Esophagus muscularis mucosa (tissue), 4 donors: ENCODE measurements at regions not wholly inside any gene's neighbourhood (a gene's known extent, or its start where the extent isn't known, plus 50 kb on each side); places are given as distances from the start of the nearest gene placed in this dataset.

Experiments used
- DNase-seq: peaks from one replicate; pipeline ENCODE4 v3.0.0-alpha.2; 2017; ENCODE audit errors: extremely low spot score
- H3K27ac ChIP-seq, 4 donors: fragments of 200-600 bp; sonication (generic); replicated peaks in 1 of 4; 1 replicate in 3 of 4; 2 replicates in 1 of 4; pipeline ENCODE4 v1.5.1; 2016 to 2019; ENCODE audit warnings: mild to moderate bottlenecking in 1 of 4
- H3K27me3 ChIP-seq, 4 donors: fragments of 200-600 bp; sonication (generic); one replicate each; pipeline versions ENCODE4 v1.5.1 to v1.6.0; 2016 to 2019
- H3K36me3 ChIP-seq, 4 donors: fragments of 200-600 bp; sonication (generic); one replicate each; pipeline ENCODE4 v1.5.1; 2016 to 2019
- H3K4me1 ChIP-seq, 4 donors: fragments of 200-600 bp; sonication (generic); one replicate each; pipeline ENCODE4 v1.5.1; 2016 to 2019
- H3K4me3 ChIP-seq, 4 donors: fragments of 200-600 bp; sonication (generic); 1 replicate in 2 of 4; 2 replicates in 2 of 4; pipeline ENCODE4 v1.5.1; 2016 to 2019; ENCODE audit warnings: mild to moderate bottlenecking in 4 of 4, moderate library complexity in 1 of 4
- H3K9me3 ChIP-seq, 4 donors: fragments of 200-600 bp; sonication (generic); 1 replicate in 3 of 4; 2 replicates in 1 of 4; pipeline ENCODE4 v1.5.1; 2016 to 2019
- CTCF ChIP-seq, 3 experiments: fragments of 200-600 bp in 2 of 3; fragments of 450-650 bp in 1 of 3; sonication (generic) in 2 of 3; IDR thresholded peaks; one replicate each; pipeline ENCODE4 v1.5.1; 2017 to 2019; ENCODE audit warnings: antibody characterized with exemption in 3 of 3, mild to moderate bottlenecking in 2 of 3, moderate library complexity in 1 of 3
- EP300 ChIP-seq: sonication (generic); formaldehyde crosslinking; IDR thresholded peaks from one replicate; pipeline ENCODE4 v1.6.1; 2017; ENCODE audit warnings: antibody characterized with exemption
- POLR2A ChIP-seq: fragments of 450-650 bp; IDR thresholded peaks from one replicate; pipeline ENCODE4 v1.6.1; 2017; ENCODE audit warnings: antibody characterized with exemption, moderate library complexity, mild to moderate bottlenecking, low read depth
- POLR2AphosphoS5 ChIP-seq, 2 donors: sonication (generic); formaldehyde crosslinking; IDR thresholded peaks; one replicate each; pipeline ENCODE4 v1.6.1; 2017; ENCODE audit warnings: antibody characterized with exemption in 2 of 2
- WGBS: methylation state at CpG from one replicate; pipeline ENCODE4 v1.1.5; 2018; 5-methylcytosine and 5-hydroxymethylcytosine counted together
- intact Hi-C: fragments of 100-400 bp; cut with DNase I; formaldehyde crosslinking; loops from one replicate; pipeline ENCODE4 v1.15.1; 2023

GRCh38 chr10:78148961-78149612 lies 115.4 kb downstream of the RPS24 start:
- no peak overlapping the region for H3K27ac ChIP-seq
- intact Hi-C loops: no loop called here
- peaks cover 0 to 4% (median 0%) of the 10 kb centered on the region in 4 donors for H3K4me1 ChIP-seq
- no peak overlapping the region for H3K4me3 ChIP-seq
- H3K9me3 ChIP-seq: no peaks in the 10 kb centered on the region
- H3K36me3 ChIP-seq: no peaks in the 10 kb centered on the region
- H3K27me3 ChIP-seq: no peaks in the 10 kb centered on the region
- 36% methylated on average over 4 of the region's 4 CpGs for WGBS
- no peak for TF ChIP-seq CTCF (IDR thresholded peaks at IDR 0.05)
- TF ChIP-seq POLR2AphosphoS5 (IDR thresholded peaks at IDR 0.05): no peak
- TF ChIP-seq EP300: no peak
- no peak for TF ChIP-seq POLR2A
- DNase-seq: no peak

GRCh38 chr10:78150756-78151155 lies 117.1 kb downstream of the RPS24 start:
- DNase-seq: no peak
- H3K4me1 ChIP-seq: peaks cover 0 to 4% (median 0%) of the 10 kb centered on the region in 4 donors
- 95% methylated on average over 4 of the region's 4 CpGs for WGBS
- intact Hi-C loops: no loop called here
- no peaks in the 10 kb centered on the region for H3K27me3 ChIP-seq
- H3K27ac ChIP-seq: no peak overlapping the region
- no peak for TF ChIP-seq EP300
- H3K4me3 ChIP-seq: no peak overlapping the region
- no peaks in the 10 kb centered on the region for H3K9me3 ChIP-seq
- no peaks in the 10 kb centered on the region for H3K36me3 ChIP-seq

- no peak overlapping the region for H3K27ac ChIP-seq
- H3K27me3 ChIP-seq: no peaks in the 10 kb centered on the region
- H3K36me3 ChIP-seq: no peaks in the 10 kb centered on the region
- intact Hi-C loops: no loop called here
- DNase-seq: no peak
- no peak overlapping the region for H3K4me3 ChIP-seq
- no peaks in the 10 kb centered on the region for H3K9me3 ChIP-seq
- 92% methylated on average over 2 of the region's 2 CpGs for WGBS
- no peak for TF ChIP-seq CTCF (IDR thresholded peaks at IDR 0.05)
- TF ChIP-seq POLR2A: no peak
- TF ChIP-seq EP300: no peak
- TF ChIP-seq POLR2AphosphoS5 (IDR thresholded peaks at IDR 0.05): no peak
- no peaks in the 10 kb centered on the region for H3K4me1 ChIP-seq
Measured at GRCh38 chr10:78155722-78156121, 122.1 kb downstream of the RPS24 start.

GRCh38 chr10:78160591-78160990 lies 126.9 kb downstream of the RPS24 start:
- no peak for TF ChIP-seq CTCF (IDR thresholded peaks at IDR 0.05)
- TF ChIP-seq EP300: no peak
- TF ChIP-seq POLR2AphosphoS5 (IDR thresholded peaks at IDR 0.05): no peak
- no peak for TF ChIP-seq POLR2A
- H3K27ac ChIP-seq: no peak overlapping the region
- H3K4me3 ChIP-seq: no peak overlapping the region
- no peaks in the 10 kb centered on the region for H3K4me1 ChIP-seq
- DNase-seq: no peak
- H3K36me3 ChIP-seq: no peaks in the 10 kb centered on the region
- no peaks in the 10 kb centered on the region for H3K27me3 ChIP-seq
- intact Hi-C loops: no loop called here
- WGBS: 77% methylated on average over 4 of the region's 5 CpGs
- peaks cover 0 to 9% (median 4%) of the 10 kb centered on the region in 4 donors for H3K9me3 ChIP-seq

GRCh38 chr10:78162853-78163252 lies 129.2 kb downstream of the RPS24 start:
- intact Hi-C loops: no loop called here
- no peaks in the 10 kb centered on the region for H3K36me3 ChIP-seq
- H3K9me3 ChIP-seq: peaks cover 0 to 9% (median 4%) of the 10 kb centered on the region in 4 donors
- no peak overlapping the region for H3K4me3 ChIP-seq
- no peaks in the 10 kb centered on the region for H3K4me1 ChIP-seq
- TF ChIP-seq EP300 (no peak), POLR2A (no peak), POLR2AphosphoS5 (IDR thresholded peaks at IDR 0.05) (no peak)
- no peaks in the 10 kb centered on the region for H3K27me3 ChIP-seq
- no peak for DNase-seq
- WGBS: 90% methylated on average over 3 of the region's 3 CpGs
- no peak overlapping the region for H3K27ac ChIP-seq

GRCh38 chr10:78164702-78165101 lies 131.0 kb downstream of the RPS24 start:
- TF ChIP-seq POLR2A: no peak
- TF ChIP-seq POLR2AphosphoS5 (IDR thresholded peaks at IDR 0.05): no peak
- TF ChIP-seq CTCF (IDR thresholded peaks at IDR 0.05): no peak
- no peak for TF ChIP-seq EP300
- Histone ChIP-seq H3K27ac (no peak overlapping the region), H3K4me3 (no peak overlapping the region), H3K36me3 (no peaks in the 10 kb centered on the region), H3K4me1 (no peaks in the 10 kb centered on the region), H3K27me3 (no peaks in the 10 kb centered on the region), H3K9me3 (peaks cover 0 to 9% (median 4%) of the 10 kb centered on the region in 4 donors)
- WGBS: 67% methylated on average over 11 of the region's 16 CpGs
- intact Hi-C loops: no loop called here
- no peak for DNase-seq
